H1 (cell line): ENCODE measurements at regions not wholly inside any gene's neighbourhood (a gene's known extent, or its start where the extent isn't known, plus 50 kb on each side); places are given as distances from the start of the nearest gene placed in this dataset.

ENCODE experiments used
- CTCF ChIA-PET: fragments of 300-600 bp; sonication (Branson Sonifier 250); formaldehyde crosslinking; loops from one replicate; lab custom pipeline; 2021; ENCODE audit not compliant: partially characterized antibody; lab: Charles Lee
- POLR2A ChIA-PET: fragments of 300-600 bp; sonication (Branson Sonifier 250); formaldehyde crosslinking; loops from one replicate; lab custom pipeline; 2021; ENCODE audit warnings: inconsistent platforms; ENCODE audit not compliant: partially characterized antibody; lab: Charles Lee
- DNase-seq, 2 experiments: peaks; one replicate each; pipeline versions ENCODE4 v3.0.0 to v3.0.0-alpha.2; 2010 to 2022; ENCODE audit warnings: low spot score in 2 of 2, low read depth in 1 of 2, mixed read lengths in 1 of 2
- FAIRE-seq: peaks from 2 replicates; lab custom pipeline; 2011; peaks lifted over from hg19 to GRCh38; lab: Jason Lieb, UNC
- H2AFZ ChIP-seq: 2 replicates; pipeline ENCODE4 v1.8.1; 2012; ENCODE audit warnings: low read length, inconsistent platforms
- H2AK5ac ChIP-seq: 2 replicates; pipeline ENCODE4 v1.6.1; 2013; ENCODE audit warnings: low read depth, low read length
- H2BK120ac ChIP-seq: replicated peaks from 2 replicates; pipeline ENCODE3; 2013; ENCODE audit warnings: low read depth, low read length, inconsistent platforms
- H2BK12ac ChIP-seq: 2 replicates; pipeline ENCODE4 v1.6.1; 2013; ENCODE audit warnings: low read depth, low read length
- H2BK15ac ChIP-seq: 2 replicates; pipeline ENCODE4 v1.6.1; 2013; ENCODE audit warnings: low read length
- H2BK20ac ChIP-seq: 2 replicates; pipeline ENCODE4 v1.6.1; 2013; ENCODE audit warnings: low read length
- H2BK5ac ChIP-seq: 2 replicates; pipeline ENCODE4 v1.6.1; 2013; ENCODE audit warnings: low read depth, low read length
- H3K14ac ChIP-seq: 2 replicates; pipeline ENCODE4 v1.6.1; 2013; ENCODE audit warnings: inconsistent platforms; ENCODE audit not compliant: insufficient read length
- H3K18ac ChIP-seq: 2 replicates; pipeline ENCODE4 v1.6.1; 2013; ENCODE audit warnings: low read length; ENCODE audit errors: extremely low read depth
- H3K23ac ChIP-seq: 2 replicates; pipeline ENCODE4 v1.6.1; 2013; ENCODE audit warnings: inconsistent platforms; ENCODE audit not compliant: insufficient read length
- H3K23me2 ChIP-seq: 2 replicates; pipeline ENCODE4 v1.6.1; 2013; ENCODE audit warnings: low read depth, low read length
- H3K27ac ChIP-seq: 2 replicates; pipeline ENCODE4 v1.6.1; 2011; ENCODE audit warnings: low read depth, low read length, inconsistent platforms
- H3K27me3 ChIP-seq, 4 experiments: replicated peaks in 1 of 4; 1 replicate in 1 of 4; 2 replicates in 3 of 4; pipeline versions ENCODE4 v1.6.1 to v1.8.1; 2011 to 2013; ENCODE audit warnings: low read length in 3 of 4, mild to moderate bottlenecking in 3 of 4, inconsistent platforms in 2 of 4, mixed read lengths in 2 of 4, moderate library complexity in 1 of 4; ENCODE audit not compliant: control insufficient read depth in 3 of 4, insufficient read depth in 3 of 4; ENCODE audit errors: extremely low read depth in 1 of 4
- H3K36me3 ChIP-seq, 4 experiments: 2 replicates each; pipeline versions ENCODE4 v1.6.1 to v1.8.1; 2011 to 2013; ENCODE audit warnings: mild to moderate bottlenecking in 4 of 4, low read length in 3 of 4, moderate library complexity in 2 of 4, control low read depth in 1 of 4, inconsistent platforms in 1 of 4; ENCODE audit not compliant: insufficient read depth in 4 of 4, control insufficient read depth in 2 of 4
- H3K4ac ChIP-seq: replicated peaks from 2 replicates; pipeline ENCODE3; 2013; ENCODE audit warnings: low read length, low read depth, mixed read lengths, inconsistent platforms; ENCODE audit not compliant: insufficient read length
- H3K4me1 ChIP-seq, 4 experiments: replicated peaks in 1 of 4; 1 replicate in 1 of 4; 2 replicates in 3 of 4; pipeline versions ENCODE4 v1.6.1 to v1.8.1; 2011 to 2013; ENCODE audit warnings: low read length in 3 of 4, inconsistent platforms in 2 of 4, mixed read lengths in 1 of 4; ENCODE audit not compliant: insufficient read depth in 4 of 4, control insufficient read depth in 3 of 4
- H3K4me2 ChIP-seq, 2 experiments: 2 replicates each; pipeline versions ENCODE4 v1.6.1 to v1.8.1; 2011 to 2013; ENCODE audit warnings: low read depth in 2 of 2, low read length in 2 of 2, control low read depth in 1 of 2, inconsistent platforms in 1 of 2, mild to moderate bottlenecking in 1 of 2; ENCODE audit not compliant: insufficient read depth in 1 of 2
- H3K4me3 ChIP-seq, 4 experiments: fragments of 200-600, 300-600 bp in 1 of 4; sonication (generic), shearing (Covaris generic), sonication (Bioruptor Twin) in 1 of 4; 2 replicates each; pipeline versions ENCODE4 v1.5.1 to v1.8.1; 2011 to 2016; ENCODE audit warnings: low read length in 4 of 4, low read depth in 3 of 4, control low read depth in 2 of 4, inconsistent platforms in 2 of 4, mild to moderate bottlenecking in 2 of 4, mixed read lengths in 1 of 4, moderate library complexity in 1 of 4; ENCODE audit not compliant: insufficient read depth in 2 of 4; ENCODE audit errors: extremely low read depth in 1 of 4
- H3K56ac ChIP-seq: replicated peaks from 2 replicates; pipeline ENCODE3; 2013; ENCODE audit warnings: low read depth, mild to moderate bottlenecking, mixed read lengths, low read length, inconsistent platforms; ENCODE audit not compliant: insufficient read length
- H3K79me1 ChIP-seq: 2 replicates; pipeline ENCODE4 v1.6.1; 2013; ENCODE audit warnings: low read depth, low read length, control low read depth
- H3K79me2 ChIP-seq, 2 experiments: 2 replicates each; pipeline versions ENCODE4 v1.6.1 to v1.8.1; 2012 to 2013; ENCODE audit warnings: low read length in 2 of 2, mild to moderate bottlenecking in 2 of 2, inconsistent platforms in 1 of 2; ENCODE audit not compliant: insufficient read depth in 2 of 2, control insufficient read depth in 1 of 2
- H3K9ac ChIP-seq, 4 experiments: replicated peaks in 1 of 4; 1 replicate in 1 of 4; 2 replicates in 3 of 4; pipeline versions ENCODE4 v1.6.1 to v1.8.1; 2011 to 2013; ENCODE audit warnings: low read depth in 3 of 4, low read length in 3 of 4, control low read depth in 2 of 4, mild to moderate bottlenecking in 2 of 4, moderate library complexity in 2 of 4, inconsistent platforms in 1 of 4; ENCODE audit errors: extremely low read depth in 1 of 4
- H3K9me3 ChIP-seq, 2 experiments: 2 replicates each; pipeline versions ENCODE4 v1.6.1 to v1.8.1; 2012 to 2013; ENCODE audit warnings: mild to moderate bottlenecking in 2 of 2, moderate library complexity in 2 of 2, control low read depth in 1 of 2, inconsistent platforms in 1 of 2, low read depth in 1 of 2, low read length in 1 of 2, mixed read lengths in 1 of 2; ENCODE audit not compliant: insufficient read depth in 2 of 2
- H4K20me1 ChIP-seq, 2 experiments: replicated peaks in 1 of 2; 2 replicates each; pipeline versions ENCODE3 to v1.8.1; 2011 to 2013; ENCODE audit warnings: inconsistent platforms in 2 of 2, low read length in 2 of 2, mild to moderate bottlenecking in 1 of 2; ENCODE audit not compliant: insufficient read depth in 2 of 2, control insufficient read depth in 1 of 2
- H4K5ac ChIP-seq: 2 replicates; pipeline ENCODE4 v1.6.1; 2013; ENCODE audit warnings: low read length, low read depth, mixed read lengths, inconsistent platforms; ENCODE audit not compliant: insufficient read length
- H4K8ac ChIP-seq: 2 replicates; pipeline ENCODE4 v1.8.0; 2013; ENCODE audit warnings: mild to moderate bottlenecking, moderate library complexity, low read length, inconsistent platforms; ENCODE audit not compliant: insufficient read depth; ENCODE audit errors: extremely low read depth
- H4K91ac ChIP-seq: replicated peaks from 2 replicates; pipeline ENCODE3; 2013; ENCODE audit warnings: low read length, mixed read lengths, inconsistent platforms; ENCODE audit not compliant: insufficient read length
- SUZ12 ChIP-seq: fragments of 200-600 bp; sonication (generic); IDR thresholded peaks from 2 replicates; pipeline ENCODE4 v1.6.1; 2012; ENCODE audit warnings: mild to moderate bottlenecking, inconsistent platforms, low read length, moderate library complexity, mixed read lengths
- WGBS, 2 experiments: shearing (Covaris generic) in 1 of 2; methylation state at CpG; one replicate each; pipeline versions ENCODE4 v1.1.6 to v1.1.7; 2013 to 2015; ENCODE audit warnings: low lambda C conversion rate in 2 of 2, mixed read lengths in 2 of 2, inconsistent platforms in 1 of 2, low coverage in 1 of 2, missing lambda C conversion rate in 1 of 2; ENCODE audit not compliant: insufficient replicate concordance in 2 of 2, insufficient coverage in 1 of 2, insufficient read length in 1 of 2; ENCODE audit errors: extremely low coverage in 1 of 2, missing lambda C conversion rate in 1 of 2; 5-methylcytosine and 5-hydroxymethylcytosine counted together

DNA sequence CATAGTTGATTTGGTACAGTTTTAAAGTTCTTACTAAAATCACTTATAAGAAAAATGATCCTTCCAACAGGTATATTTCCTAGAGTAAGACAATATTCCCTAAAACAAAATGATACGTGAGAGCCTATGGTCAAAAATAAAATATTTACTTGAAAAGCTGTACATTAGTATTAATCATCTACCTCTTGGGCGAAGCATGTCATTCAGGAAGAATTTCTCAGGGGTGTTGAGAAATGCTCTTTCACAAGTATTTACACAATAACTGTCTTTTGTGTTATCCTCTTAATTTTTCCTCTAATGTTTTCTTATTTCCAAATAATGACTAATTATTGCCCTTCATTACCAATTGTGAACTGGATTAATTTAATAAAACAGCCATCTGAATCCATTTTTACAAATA, 466.3 kb downstream of the SATB2 start:
- H4K20me1 ChIP-seq: no peaks in the 10 kb centered on the region
- ChIA-PET POLR2A (no interaction called here), CTCF (no interaction called here)
- FAIRE-seq (no peak), DNase-seq (no peak)
- no peak overlapping the region for H3K23ac ChIP-seq
- no peak overlapping the region for H3K4me2 ChIP-seq
- TF ChIP-seq SUZ12: no peak
- H2BK5ac ChIP-seq: no peak overlapping the region
- H4K8ac ChIP-seq: no peak overlapping the region
- WGBS, 2 experiments: 91% methylated on average over 2 of the region's 2 CpGs; no CpG with 5 or more reads in 1 of the 2 experiments
- no peak overlapping the region for H2BK20ac ChIP-seq
- H2BK15ac ChIP-seq: no peak overlapping the region
- no peak overlapping the region for H2AFZ ChIP-seq
- no peak overlapping the region for H3K4me3 ChIP-seq
- peaks cover 3 to 6% of the 10 kb centered on the region in 2 experiments; a peak in 2 of 4 replicates for H3K9me3 ChIP-seq
- H3K27me3 ChIP-seq: no peaks in the 10 kb centered on the region
- H3K27ac ChIP-seq: no peak overlapping the region
- no peak overlapping the region for H4K5ac ChIP-seq
- H3K79me2 ChIP-seq: no peaks in the 10 kb centered on the region
- no peaks in the 10 kb centered on the region for H3K4me1 ChIP-seq
- H3K9ac ChIP-seq: no peak overlapping the region
- H3K18ac ChIP-seq: no peak overlapping the region
- no peaks in the 10 kb centered on the region for H3K23me2 ChIP-seq
- H3K36me3 ChIP-seq: no peaks in the 10 kb centered on the region
- H4K91ac ChIP-seq: no peak overlapping the region
- H3K4ac ChIP-seq: no peak overlapping the region
- no peak overlapping the region for H2BK12ac ChIP-seq
- no peaks in the 10 kb centered on the region for H3K79me1 ChIP-seq
- no peak overlapping the region for H2BK120ac ChIP-seq
- H3K14ac ChIP-seq: no peak overlapping the region
- H2AK5ac ChIP-seq: no peak overlapping the region
- H3K56ac ChIP-seq: no peak overlapping the region
